GM19351 (cell line): ENCODE measurements at regions not wholly inside any gene's neighbourhood (a gene's known extent, or its start where the extent isn't known, plus 50 kb on each side); places are given as distances from the start of the nearest gene placed in this dataset.
"Not testable (repeated sequence)": the region's sequence is repeated elsewhere in the genome, so short reads cannot be mapped to it uniquely, and the experiment has no call there.

ENCODE experiments used
- ATAC-seq: cut with Tn5 transposase; IDR thresholded peaks from one replicate; pipeline ENCODE4 v1.9.1; 2021; ENCODE audit warnings: mild to moderate bottlenecking, moderate library complexity; ENCODE audit not compliant: unreplicated experiment

DNA sequence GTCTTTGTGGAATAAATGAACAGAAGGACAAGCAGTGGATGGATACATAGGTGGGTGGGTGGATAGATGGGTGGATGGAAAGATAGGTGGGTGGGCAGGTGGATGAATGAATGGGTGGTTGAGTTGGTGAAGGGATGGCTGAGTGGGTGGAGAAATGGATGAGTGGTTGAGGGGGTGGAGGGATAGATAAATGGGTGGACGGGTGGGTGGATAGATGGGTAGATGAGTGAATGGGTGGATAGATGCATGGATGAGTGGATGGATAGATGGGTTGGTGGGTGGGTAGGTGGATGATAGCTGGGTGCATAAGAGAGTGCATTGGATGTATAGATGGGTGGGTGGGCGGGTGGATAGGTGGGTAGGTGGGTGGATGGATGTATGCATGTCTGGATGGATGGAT is 63.5 kb downstream of the UNC93B1 start:
- ATAC-seq = not testable (repeated sequence)

DNA sequence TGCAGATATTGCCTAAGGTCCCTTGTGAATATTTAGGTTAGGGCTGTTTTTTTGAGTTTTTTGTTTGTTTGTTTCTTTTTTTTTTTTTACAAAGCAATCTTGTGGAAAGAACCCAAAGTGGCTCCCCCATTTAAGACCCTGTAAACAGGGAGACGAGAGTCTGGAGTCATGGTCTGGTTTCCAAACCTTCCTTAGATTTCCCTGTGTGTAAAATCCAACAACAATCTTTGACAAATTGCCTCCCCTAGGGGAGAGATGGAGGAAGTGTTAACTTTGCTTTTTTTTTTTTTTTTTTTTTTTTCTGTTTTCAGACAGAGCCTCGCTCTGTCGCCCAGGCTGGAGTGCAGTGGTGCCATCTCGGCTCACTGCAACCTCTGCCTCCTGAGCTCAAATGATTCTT is 64.9 kb downstream of the UNC93B1 start:
- not testable (repeated sequence) for ATAC-seq

DNA sequence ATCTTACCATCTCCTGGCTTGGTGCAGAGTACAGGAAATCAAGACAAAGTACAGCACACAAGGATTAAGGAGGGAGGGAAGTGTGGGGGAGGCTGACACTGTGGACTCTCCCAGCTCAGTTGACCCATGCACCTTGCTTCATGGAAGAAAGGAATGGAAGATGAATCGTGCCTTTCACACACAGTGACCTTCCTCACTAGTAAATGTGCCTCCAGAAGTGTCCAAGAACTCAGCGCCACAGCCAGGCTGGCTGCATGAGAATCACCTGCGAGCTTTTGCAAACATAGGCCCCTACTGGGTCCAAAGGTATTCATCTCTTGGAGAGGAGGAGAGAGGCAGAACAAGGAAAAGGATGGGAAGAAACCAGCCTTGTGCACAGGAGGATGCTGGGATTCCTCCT is 65.5 kb downstream of the UNC93B1 start:
- not testable (repeated sequence) for ATAC-seq

DNA sequence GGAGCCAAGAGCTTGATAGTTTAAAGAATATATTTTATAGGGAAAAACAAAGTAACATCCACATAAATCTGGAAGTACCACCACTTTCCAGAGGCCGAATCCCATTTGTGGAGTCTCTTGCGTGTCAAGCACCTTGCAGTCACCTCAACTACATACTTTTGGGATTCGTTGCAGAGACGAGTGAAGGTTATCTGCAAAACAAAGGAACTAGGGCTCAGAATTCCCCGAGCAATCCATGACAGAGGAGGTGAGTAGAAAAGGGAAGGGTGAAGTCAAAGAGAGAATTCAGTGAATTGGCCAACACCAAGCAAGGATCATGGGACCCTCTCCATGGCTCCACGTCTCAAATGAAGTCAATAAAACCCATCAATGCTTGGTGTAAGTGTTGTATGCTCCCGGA is 80.3 kb downstream of the UNC93B1 start:
- ATAC-seq = not testable (repeated sequence)

GRCh38 chr11:67920546-67920945 is 83.4 kb downstream of the UNC93B1 start:
- not testable (repeated sequence) for ATAC-seq

- ATAC-seq = not testable (repeated sequence)
Observed at GRCh38 chr11:67912184-67912583, 91.7 kb downstream of the UNC93B1 start.

DNA sequence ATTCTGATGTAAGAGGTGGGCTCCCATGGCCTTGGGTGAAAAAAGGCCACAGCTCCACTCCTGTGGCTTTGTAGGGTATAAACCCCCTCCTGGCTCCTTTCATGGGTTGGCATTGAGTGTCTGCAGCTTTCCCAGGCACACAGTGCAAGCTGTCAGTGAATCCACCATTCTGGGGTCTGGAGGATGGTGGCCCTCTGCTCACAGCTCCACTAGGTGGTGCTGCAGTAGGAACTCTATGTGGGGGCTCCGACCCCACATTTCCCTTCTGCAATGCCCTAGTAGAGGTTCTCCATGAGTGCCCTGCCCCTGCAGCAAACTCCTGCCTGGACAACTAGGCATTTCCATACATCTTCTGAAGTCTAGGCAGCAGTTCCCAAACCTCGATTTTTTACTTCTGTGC is 92.7 kb downstream of the UNC93B1 start:
- not testable (repeated sequence) for ATAC-seq

DNA sequence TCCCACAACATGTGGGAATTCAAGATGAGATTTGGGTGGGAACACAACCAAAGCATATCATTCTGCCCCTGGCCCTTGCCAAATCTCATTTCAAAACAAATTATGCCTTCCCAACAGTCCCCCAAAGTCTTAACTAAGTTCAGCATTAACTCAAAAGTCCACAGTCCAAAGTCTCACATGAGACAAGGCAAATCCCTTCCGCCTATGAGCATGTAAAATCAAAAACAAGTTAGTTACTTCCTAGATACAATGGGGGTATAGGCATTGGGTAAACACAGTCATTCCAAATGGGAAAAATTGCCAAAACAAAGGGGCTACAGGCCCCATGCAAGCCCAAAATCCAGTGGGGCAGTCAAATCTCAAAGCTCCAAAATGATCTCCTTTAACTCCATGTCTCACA is 93.1 kb downstream of the UNC93B1 start:
- not testable (repeated sequence) for ATAC-seq

GRCh38 chr11:67906969-67907368 is 96.9 kb downstream of the UNC93B1 start:
- ATAC-seq = not testable (repeated sequence)

- not testable (repeated sequence) for ATAC-seq
Observed at GRCh38 chr11:67899462-67899861, 104.4 kb downstream of the UNC93B1 start.

GRCh38 chr11:67893487-67893886 is 110.4 kb downstream of the UNC93B1 start:
- ATAC-seq = not testable (repeated sequence)

GRCh38 chr11:67889646-67890045 is 114.3 kb downstream of the UNC93B1 start:
- not testable (repeated sequence) for ATAC-seq

DNA sequence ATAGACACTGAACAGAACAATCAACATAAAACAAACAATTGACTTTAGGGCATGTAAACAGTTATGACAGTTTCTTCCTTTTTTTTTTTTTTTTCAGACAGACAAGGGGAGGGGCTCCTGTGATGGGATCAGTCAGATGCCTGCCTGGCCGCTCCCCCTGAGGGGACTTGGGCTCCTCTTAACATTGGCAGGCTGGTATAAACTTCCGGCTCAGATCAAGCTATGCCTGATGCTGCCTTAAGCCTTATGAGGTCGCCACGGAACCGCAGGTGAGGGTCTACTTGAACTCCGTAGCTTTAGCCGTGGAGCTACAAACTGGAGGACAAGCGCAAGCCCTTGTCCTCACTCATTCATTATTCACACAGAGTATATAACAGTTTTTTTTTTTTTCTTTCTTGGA is 115.8 kb downstream of the UNC93B1 start:
- not testable (repeated sequence) for ATAC-seq

- ATAC-seq = not testable (repeated sequence)
Observed at GRCh38 chr11:67886672-67887071, 117.2 kb downstream of the UNC93B1 start.

GRCh38 chr11:67886207-67886606 is 117.7 kb downstream of the UNC93B1 start:
- not testable (repeated sequence) for ATAC-seq

GRCh38 chr11:67885574-67885973 is 118.3 kb downstream of the UNC93B1 start:
- not testable (repeated sequence) for ATAC-seq

DNA sequence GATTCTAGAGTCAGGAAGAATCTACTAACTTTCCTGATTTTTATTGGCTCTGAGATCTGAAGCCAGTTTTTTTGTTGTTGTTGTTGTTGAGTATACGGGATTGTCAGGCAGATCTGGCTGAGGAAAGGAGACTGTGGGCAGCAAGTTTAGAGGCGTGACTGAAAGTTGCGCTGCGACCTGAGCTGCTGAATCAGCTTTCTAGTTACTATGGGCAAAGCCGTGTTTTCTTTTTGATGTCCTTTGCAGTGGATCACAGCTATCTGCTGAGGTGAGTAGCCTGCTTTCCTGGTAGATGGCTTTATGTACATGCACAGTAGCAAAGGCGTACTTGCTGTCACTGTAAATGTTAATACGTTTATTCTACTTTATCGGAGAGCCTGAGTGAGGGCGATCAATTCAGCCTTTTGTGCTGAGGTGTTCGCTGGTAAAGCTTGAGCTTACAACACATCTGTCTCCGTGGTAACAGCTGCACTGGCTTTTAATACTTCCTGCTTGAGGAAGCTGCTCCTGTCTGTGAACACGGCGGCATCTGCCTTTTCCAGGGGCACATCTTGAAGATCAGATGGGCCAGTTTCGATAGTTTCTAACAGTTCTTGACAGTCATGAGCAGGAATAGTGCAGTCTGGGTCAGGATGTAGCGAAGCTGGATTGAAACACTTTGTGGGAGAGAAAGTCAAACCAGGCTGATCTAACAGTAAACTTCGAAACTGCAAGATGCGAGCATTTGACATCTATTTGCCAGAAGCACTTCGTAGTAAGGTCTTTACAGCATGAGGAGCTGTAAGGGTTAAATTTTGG is 118.9 kb downstream of the UNC93B1 start:
- not testable (repeated sequence) for ATAC-seq

DNA sequence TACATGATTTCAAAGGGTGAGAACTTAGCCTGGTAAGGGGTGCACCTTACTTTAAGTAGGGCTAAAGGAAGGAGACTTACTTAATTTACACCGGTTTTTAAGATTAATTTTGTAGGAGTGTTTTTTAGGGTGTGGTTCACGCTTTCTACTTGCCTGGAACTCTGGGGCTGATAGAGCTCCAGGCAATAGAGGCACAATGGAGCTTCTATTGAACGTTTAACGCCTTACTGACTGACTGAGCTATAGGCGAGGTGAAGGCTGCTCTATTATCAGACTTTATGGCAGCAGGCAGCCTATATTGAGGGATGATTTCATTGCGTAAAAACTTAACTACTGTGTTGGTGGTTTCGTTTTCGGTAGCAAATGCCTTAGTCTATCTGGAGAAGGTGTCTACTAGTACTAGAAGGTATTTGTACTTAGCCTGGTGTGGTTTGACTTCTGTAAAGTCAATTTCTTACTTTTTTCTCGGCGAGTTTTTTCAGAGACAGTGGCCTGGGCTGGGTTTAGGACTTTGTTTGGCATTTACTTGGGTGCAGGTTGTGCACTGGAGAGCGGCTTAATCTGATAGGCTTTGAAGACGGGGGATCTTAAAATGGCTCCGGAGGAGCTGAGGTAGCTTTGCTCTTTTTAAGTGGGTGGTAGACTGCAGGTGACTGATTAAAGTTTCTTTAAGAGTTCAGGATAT is 119.7 kb downstream of the UNC93B1 start:
- not testable (repeated sequence) for ATAC-seq

DNA sequence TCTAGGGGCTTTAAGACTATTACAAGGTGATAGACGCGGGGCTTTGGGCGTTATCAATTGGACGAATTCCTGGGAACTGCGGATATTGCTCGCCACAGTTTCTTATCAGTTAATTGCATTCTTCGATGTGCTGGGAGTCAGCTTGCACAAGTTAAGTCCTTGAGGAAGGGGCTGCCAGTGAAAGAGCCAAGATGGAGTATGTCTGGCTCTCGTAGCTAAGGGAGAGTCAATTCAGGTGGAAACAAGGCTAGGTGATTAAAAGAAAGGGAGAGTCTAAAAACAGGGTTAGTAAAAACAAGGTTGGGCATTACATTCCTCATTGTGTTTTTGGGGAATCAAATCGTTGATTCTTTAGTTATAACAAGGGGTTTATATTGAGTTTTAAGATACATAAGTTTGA is 121.6 kb downstream of the UNC93B1 start:
- not testable (repeated sequence) for ATAC-seq

DNA sequence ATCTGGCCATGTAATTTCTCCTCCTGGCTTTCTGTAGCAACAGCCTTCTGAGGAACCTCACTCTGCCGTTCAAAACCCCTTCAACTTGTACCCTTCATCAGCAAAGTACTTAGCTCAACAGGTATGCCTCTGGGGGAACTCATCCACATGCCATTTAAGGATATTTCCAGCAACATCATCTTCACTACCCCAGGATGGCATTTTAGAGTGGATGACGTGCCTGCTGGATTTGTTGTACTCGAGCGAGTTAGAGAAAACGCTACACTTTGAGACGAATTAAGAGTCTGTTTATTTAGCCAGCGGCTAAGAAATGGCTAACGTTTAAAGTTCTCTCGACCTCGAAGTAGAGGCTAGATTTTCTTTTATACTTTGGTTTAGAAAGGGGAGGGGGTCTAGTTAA is 122.1 kb downstream of the UNC93B1 start:
- ATAC-seq = not testable (repeated sequence)

DNA sequence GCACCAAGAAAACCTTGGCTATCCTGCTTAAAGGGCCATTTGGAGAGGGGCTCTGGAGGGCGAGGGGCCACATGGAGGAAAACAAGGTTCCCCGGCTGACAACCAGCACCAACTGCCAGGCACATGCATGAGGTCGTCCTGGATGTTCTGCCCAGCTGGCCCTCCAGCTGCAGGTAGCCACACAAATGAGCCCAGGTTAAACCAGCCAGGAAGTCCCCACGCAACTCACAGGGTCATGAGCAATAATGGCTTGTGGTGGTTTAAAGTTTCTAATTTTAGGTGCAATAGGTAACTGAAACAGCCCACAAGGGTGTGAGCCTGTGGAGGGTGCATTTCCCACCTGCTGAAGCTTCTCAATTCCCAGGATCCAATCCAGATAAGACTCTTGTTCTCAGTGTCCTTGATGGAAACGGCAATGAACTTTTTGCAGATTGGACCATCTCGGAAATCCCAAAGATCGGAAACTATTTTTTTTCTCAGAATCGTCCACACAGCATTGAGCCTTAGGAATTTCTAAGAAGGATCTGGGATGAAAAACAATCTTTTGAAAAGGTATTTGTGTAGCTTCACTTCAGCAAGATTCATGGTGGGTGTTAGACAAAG is 123.2 kb downstream of the UNC93B1 start:
- not testable (repeated sequence) for ATAC-seq

- not testable (repeated sequence) for ATAC-seq
Observed at GRCh38 chr11:67878666-67879065, 125.2 kb downstream of the UNC93B1 start.
